Mesodermal cell (in vitro differentiated cells): ENCODE measurements at regions not wholly inside any gene's neighbourhood (a gene's known extent, or its start where the extent isn't known, plus 50 kb on each side); places are given as distances from the start of the nearest gene placed in this dataset.

Experiments
- H3K27ac ChIP-seq: 2 replicates; pipeline ENCODE4 v1.7.0; 2013; ENCODE audit warnings: mild to moderate bottlenecking, low read depth, low read length, moderate library complexity; ENCODE audit not compliant: severe bottlenecking
- H3K36me3 ChIP-seq: 2 replicates; pipeline ENCODE4 v1.7.1; 2013; ENCODE audit warnings: mild to moderate bottlenecking, low read length, moderate library complexity; ENCODE audit not compliant: control insufficient read depth, insufficient read depth
- H3K4me1 ChIP-seq: one replicate; pipeline ENCODE4 v1.7.1; 2013; ENCODE audit warnings: mild to moderate bottlenecking, low read length; ENCODE audit not compliant: insufficient read depth, control insufficient read depth, poor library complexity, severe bottlenecking
- H3K4me3 ChIP-seq: 2 replicates; pipeline ENCODE4 v1.7.0; 2013; ENCODE audit warnings: low read length, control low read depth, mild to moderate bottlenecking; ENCODE audit not compliant: insufficient read depth, poor library complexity, severe bottlenecking; ENCODE audit errors: extremely low read depth
- H3K9me3 ChIP-seq: 2 replicates; pipeline ENCODE4 v1.7.1; 2013; ENCODE audit warnings: mild to moderate bottlenecking, low read length, moderate library complexity; ENCODE audit not compliant: control insufficient read depth
- WGBS, 2 experiments: methylation state at CpG; one replicate each; pipeline ENCODE4 v1.1.5; 2013; ENCODE audit warnings: missing lambda C conversion rate in 2 of 2; ENCODE audit not compliant: insufficient coverage in 2 of 2; 5-methylcytosine and 5-hydroxymethylcytosine counted together

DNA sequence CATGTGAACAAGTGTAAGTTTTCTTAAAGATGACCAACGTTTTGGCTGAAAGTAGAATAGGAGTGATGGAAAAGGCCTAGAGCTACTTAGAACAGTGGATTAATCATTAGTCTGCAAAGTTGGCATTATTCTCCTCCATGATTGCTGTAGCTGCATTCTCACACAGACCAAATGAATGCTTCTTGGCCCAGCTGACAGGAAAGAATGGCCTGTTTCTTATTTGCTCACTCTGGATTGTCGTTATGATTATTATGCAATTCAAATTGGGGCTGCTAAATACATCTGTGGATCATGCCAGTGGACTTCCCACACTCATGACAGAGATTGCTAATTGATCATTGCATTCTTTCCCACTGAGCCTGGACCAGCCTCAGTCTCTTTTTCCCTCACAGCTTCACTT lies 285.0 kb downstream of the STIM2 start:
- H3K4me1 ChIP-seq, result peaks cover 7% of the 10 kb centered on the region
- no peak overlapping the region for H3K27ac ChIP-seq
- no peak overlapping the region for H3K4me3 ChIP-seq
- H3K36me3 ChIP-seq, result no peaks in the 10 kb centered on the region
- 86 to 100% methylated on average over 1 of the region's 2 CpGs for WGBS, 2 experiments
- H3K9me3 ChIP-seq, result peaks cover 8% of the 10 kb centered on the region

DNA sequence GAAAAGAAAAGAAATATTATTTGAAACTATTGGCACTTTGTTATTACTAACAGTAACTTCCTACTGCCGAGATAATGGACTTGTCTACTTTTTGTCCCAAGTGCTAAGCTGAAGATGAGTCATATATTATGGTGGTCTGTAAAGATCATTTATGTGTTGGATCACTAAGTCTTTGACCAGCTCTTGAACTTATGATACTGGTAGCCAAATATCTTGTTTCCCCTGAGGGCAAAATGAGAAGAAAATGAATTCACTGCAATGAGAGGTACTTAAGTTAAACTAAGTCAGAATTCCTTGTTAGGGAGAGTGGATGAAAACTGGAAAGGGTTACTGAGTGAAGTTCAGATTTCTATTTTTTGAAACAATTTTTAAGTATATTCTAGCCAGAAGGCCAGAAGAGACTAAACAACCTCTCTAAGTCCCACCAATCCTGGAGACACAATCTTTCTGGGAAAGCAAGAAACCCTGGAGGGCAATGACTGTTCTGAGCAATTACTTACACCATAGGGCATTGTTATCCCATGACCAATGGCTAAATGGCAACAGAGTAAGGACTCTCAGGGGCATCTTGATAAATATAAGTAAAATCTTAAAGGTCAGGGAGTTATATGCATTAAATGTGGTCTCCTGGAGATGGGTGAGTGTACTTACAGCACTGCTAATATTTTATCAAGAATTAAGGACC lies 287.7 kb downstream of the STIM2 start:
- Histone ChIP-seq H3K4me1 (peaks cover 7% of the 10 kb centered on the region), H3K9me3 (peaks cover 8% of the 10 kb centered on the region), H3K27ac (no peak overlapping the region), H3K36me3 (no peaks in the 10 kb centered on the region), H3K4me3 (no peak overlapping the region)
- 100% methylated on average over 1 of the region's 1 CpG; no CpG with 5 or more reads in 1 of the 2 experiments for WGBS, 2 experiments

DNA sequence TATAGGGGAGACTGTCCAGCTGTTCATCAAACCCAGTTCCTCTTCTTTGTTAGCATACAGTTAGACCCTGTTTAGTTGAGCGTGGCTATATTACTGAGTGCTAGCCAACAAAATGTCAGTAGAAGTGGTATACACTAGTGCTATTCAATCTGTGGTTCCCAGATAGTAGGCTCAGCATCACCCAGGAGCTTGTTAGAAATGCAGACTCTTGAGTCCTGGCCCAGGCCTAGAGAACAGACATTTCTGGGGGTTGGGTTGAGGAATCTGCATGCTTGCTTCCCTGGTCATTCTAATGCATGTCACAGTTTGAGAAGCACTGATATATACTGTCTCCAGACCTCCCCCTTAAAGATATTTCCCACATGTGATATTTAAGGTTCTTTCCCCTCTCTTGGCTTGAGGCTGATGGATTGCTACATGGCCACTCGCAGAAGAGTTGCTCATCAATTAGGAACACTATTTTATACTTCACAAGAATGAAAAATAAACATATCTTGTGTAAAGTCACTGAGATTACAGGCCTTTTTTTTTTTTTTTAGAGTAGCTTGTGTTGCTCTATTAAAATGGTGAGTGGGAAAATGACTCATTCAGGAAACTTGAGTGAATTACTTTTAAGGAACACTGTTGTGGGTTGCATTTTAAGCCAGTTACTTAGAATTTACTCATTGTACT lies 289.0 kb downstream of the STIM2 start:
- H3K9me3 ChIP-seq, result peaks cover 8% of the 10 kb centered on the region
- peaks cover 18% of the 10 kb centered on the region for H3K4me1 ChIP-seq
- H3K27ac ChIP-seq, result peak overlapping the region; percentile 53
- no CpG with 5 or more reads among the region's 2 CpGs for WGBS, 2 experiments
- no peaks in the 10 kb centered on the region for H3K36me3 ChIP-seq
- H3K4me3 ChIP-seq, result no peak overlapping the region

DNA sequence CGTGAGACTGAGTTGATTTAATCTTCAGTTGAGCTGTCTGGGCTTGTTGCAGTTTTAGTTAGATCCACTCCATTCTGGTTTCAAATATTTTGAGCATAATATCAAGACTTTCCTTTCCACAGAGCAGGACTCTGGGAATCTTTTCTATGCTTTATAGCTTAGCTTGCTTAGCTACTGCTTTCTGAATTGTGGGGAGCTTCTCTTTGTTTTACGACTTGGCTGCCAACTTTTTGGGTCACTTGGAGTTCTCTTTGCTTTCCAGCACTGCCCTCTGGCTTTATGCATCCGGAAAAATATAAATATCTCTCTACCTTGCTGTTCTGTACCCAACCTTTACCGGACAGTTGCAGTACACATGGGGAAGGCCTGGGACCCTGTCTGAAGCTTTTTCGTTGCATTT lies 292.1 kb downstream of the STIM2 start:
- Histone ChIP-seq H3K36me3 (no peaks in the 10 kb centered on the region), H3K27ac (no peak overlapping the region), H3K4me1 (peaks cover 27% of the 10 kb centered on the region), H3K4me3 (no peak overlapping the region), H3K9me3 (no peaks in the 10 kb centered on the region)
- 83 to 97% methylated on average over 4 of the region's 5 CpGs for WGBS, 2 experiments

DNA sequence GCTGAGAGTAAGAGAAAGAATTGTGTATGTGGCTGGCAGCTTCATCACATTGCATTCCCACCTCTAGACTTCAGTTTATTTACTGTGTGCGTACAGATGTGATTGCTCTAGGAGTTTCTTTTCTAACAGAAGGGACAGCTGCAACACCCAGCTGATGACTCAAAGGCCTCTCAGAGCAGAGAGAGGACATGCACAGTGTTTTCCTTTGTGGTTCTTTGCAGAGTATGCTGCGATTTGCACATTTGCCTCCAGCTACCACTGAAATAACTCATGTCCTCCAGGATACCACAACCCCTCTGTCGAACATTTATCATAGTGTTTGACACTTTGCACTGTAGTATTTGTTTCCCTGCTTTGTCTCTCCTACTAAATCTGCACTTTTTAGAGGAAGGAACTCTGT lies 294.1 kb downstream of the STIM2 start:
- Histone ChIP-seq H3K36me3 (no peaks in the 10 kb centered on the region), H3K27ac (peak overlapping the region; percentile 55), H3K9me3 (no peaks in the 10 kb centered on the region), H3K4me3 (no peak overlapping the region), H3K4me1 (peaks cover 26% of the 10 kb centered on the region)
- 60% methylated on average over 2 of the region's 3 CpGs; no CpG with 5 or more reads in 1 of the 2 experiments for WGBS, 2 experiments

DNA sequence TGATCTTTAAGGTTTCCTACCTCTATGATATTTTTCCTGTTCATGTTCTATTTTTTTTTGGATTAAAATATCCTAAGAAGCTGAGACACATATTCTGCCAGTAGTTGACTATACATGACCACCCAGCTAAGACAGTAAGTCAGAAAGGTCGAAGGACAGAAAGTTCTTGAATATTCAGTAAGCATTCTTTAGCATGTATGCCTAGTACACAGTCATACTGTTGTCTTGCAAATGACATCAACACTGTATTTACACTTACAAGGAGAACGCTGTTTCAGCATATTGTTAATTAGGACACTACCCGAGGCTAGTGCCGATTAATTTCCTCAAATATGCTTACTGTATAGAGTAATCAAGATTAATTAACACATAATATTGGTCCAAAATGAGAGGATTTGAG lies 300.6 kb downstream of the STIM2 start:
- WGBS, 2 experiments, result 78% methylated on average over 1 of the region's 4 CpGs; no CpG with 5 or more reads in 1 of the 2 experiments
- H3K27ac ChIP-seq, result no peak overlapping the region
- no peak overlapping the region for H3K4me3 ChIP-seq
- no peaks in the 10 kb centered on the region for H3K36me3 ChIP-seq
- H3K4me1 ChIP-seq, result no peaks in the 10 kb centered on the region
- H3K9me3 ChIP-seq, result no peaks in the 10 kb centered on the region

DNA sequence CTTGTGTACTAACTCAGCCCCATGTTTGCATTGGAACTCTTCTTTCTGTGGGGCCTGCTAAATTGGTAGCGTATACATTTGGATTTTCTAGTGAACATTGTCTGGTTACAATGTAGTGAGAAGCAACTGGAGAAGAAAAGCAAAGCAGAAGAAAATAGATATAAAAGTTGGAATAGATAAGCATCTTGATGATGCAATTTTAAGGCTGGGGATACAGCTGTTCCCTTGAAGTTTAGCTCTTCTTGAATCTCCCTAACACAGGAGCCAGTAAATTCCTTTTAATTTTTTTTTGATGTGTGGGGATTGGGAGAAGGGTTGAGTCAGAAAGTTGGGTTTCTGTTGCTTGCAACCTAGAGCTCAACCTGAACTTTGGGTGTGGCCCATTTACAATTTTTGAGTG lies 308.1 kb downstream of the STIM2 start:
- H3K36me3 ChIP-seq, result no peaks in the 10 kb centered on the region
- WGBS, 2 experiments, result 100% methylated on average over 1 of the region's 1 CpG
- H3K4me1 ChIP-seq, result no peaks in the 10 kb centered on the region
- no peak overlapping the region for H3K27ac ChIP-seq
- no peak overlapping the region for H3K4me3 ChIP-seq
- H3K9me3 ChIP-seq, result peaks cover 3% of the 10 kb centered on the region

DNA sequence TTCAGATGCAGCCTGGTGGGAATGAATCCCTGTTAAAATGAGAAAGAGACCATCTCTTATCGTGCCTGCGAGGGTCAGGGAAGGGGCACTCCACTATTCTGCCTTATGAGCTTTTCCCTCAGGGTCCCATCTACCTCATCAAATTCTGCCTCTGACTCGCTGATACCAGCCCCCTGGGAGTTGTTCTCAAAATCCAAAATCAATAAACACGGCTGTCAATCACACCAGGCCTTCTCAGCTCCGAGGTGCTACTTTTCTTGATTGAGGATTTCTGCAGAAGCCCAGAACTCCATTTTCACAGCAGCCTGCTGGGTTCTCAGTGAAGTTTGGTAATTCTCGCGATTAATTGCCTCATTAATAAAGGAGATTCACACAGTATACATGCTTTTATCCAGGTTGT lies 312.6 kb downstream of the STIM2 start:
- H3K4me3 ChIP-seq, result no peak overlapping the region
- H3K4me1 ChIP-seq, result peaks cover 4% of the 10 kb centered on the region
- WGBS, 2 experiments, result 87 to 92% methylated on average over 2 to 6 of the region's 7 CpGs
- no peak overlapping the region for H3K27ac ChIP-seq
- H3K9me3 ChIP-seq, result peaks cover 3% of the 10 kb centered on the region
- no peaks in the 10 kb centered on the region for H3K36me3 ChIP-seq

DNA sequence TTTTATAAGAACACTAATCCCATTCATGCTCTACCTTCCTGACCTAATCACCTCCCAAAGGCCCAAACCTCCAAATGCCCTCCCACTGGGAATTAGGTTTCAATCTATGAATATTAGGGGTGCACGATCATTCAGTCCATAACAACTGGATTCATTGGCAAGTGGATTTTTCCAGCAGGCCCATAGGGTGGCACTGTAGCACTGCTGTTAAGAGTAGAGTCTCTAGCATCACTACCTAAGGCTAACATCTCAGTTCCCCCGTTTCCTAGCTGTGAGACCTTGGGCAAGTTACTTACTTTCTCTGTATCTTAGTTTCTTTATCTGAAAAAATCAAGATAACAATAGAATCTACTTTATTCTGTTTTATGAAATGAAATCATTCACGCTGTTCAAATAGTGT lies 315.8 kb downstream of the STIM2 start:
- H3K4me3 ChIP-seq, result no peak overlapping the region

DNA sequence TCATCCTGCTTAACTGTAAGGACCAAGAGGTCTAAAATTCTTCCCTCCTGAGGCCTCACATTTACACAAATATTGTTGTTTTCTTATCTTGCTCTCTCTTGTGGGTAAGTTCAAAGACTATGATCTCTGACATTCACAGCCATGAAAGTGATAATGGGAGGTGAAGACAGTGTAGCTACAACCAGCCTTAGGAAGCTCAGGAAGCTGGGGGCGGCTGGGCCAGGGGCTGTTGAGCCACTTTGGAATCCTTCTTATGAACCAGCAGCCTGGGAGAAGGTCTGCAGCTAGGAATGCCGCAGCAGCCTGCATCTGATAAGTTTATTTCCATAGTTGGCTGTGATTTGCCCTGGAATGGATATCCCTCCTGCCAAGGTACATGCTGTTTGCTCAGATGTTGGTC lies 316.2 kb downstream of the STIM2 start:
- WGBS, 2 experiments, result 50 to 58% methylated on average over 2 of the region's 2 CpGs
- Histone ChIP-seq H3K27ac (no peak overlapping the region), H3K36me3 (no peaks in the 10 kb centered on the region), H3K4me1 (peaks cover 4% of the 10 kb centered on the region), H3K9me3 (no peaks in the 10 kb centered on the region), H3K4me3 (no peak overlapping the region)

More for the DNA sequence above, 315.8 kb downstream of the STIM2 start:
- Histone ChIP-seq H3K27ac (no peak overlapping the region), H3K36me3 (no peaks in the 10 kb centered on the region), H3K9me3 (no peaks in the 10 kb centered on the region), H3K4me1 (peaks cover 4% of the 10 kb centered on the region)
- WGBS, 2 experiments, result 50% methylated on average over 1 of the region's 3 CpGs; no CpG with 5 or more reads in 1 of the 2 experiments

DNA sequence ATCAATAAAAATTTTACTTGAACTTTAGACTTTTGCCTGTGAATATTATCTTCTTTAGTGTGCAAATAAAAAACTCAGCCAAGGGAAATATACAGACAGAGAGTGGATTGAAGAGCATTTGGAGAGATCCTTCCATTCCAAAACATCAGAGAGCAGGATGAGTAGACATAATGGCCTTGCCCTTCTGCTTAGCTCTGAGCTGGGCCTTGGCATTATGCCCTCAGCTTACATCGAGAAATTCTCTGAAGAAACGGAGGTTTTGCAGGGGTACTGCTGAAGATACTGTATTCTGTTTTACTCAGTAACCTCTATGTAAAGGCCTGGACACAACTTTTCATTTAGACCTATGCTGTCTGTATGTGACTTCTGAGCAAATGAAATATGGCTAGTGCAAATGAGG lies 317.4 kb downstream of the STIM2 start:
- Histone ChIP-seq H3K4me1 (peaks cover 4% of the 10 kb centered on the region), H3K27ac (no peak overlapping the region), H3K36me3 (no peaks in the 10 kb centered on the region), H3K4me3 (no peak overlapping the region), H3K9me3 (no peaks in the 10 kb centered on the region)
- WGBS, 2 experiments, result 67% methylated on average over 1 of the region's 2 CpGs; no CpG with 5 or more reads in 1 of the 2 experiments
